ENCODE measurements at regions not wholly inside any gene's neighbourhood (a gene's known extent, or its start where the extent isn't known, plus 50 kb on each side); places are given as distances from the start of the nearest gene placed in this dataset.
"Not testable (repeated sequence)": the region's sequence is repeated elsewhere in the genome, so short reads cannot be mapped to it uniquely, and the experiment has no call there.

GRCh38 chrX:124771292-124771691 lies 424.9 kb downstream of the SH2D1A start:
- Histone ChIP-seq H3K9me3 (ENCODE audit: low read length) (no peaks in the 10 kb centered on the region), H3K9ac (ENCODE audit: low read length) (no peak overlapping the region), H3K4me2 (ENCODE audit: low read length) (no peak overlapping the region), H3K79me2 (ENCODE audit: insufficient read depth, low read length) (no peaks in the 10 kb centered on the region), H3K4me1 (ENCODE audit: insufficient read depth, low read length, severe bottlenecking) (no peaks in the 10 kb centered on the region), H3K27ac (ENCODE audit: low read depth, low read length, poor library complexity, severe bottlenecking) (no peak overlapping the region), H2AFZ (ENCODE audit: low read length) (no peak overlapping the region), H3K4me3 (ENCODE audit: low read depth, low read length, poor library complexity, severe bottlenecking) (no peak overlapping the region), H3K9me2 (ENCODE audit: low read depth, low read length) (no peaks in the 10 kb centered on the region), H3K36me3 (ENCODE audit: insufficient read depth, low read length) (no peaks in the 10 kb centered on the region), H4K20me1 (ENCODE audit: insufficient read depth, low read length) (no peaks in the 10 kb centered on the region), H3F3A (ENCODE audit: insufficient read depth, low read length) (no peaks in the 10 kb centered on the region), H3K27me3 (ENCODE audit: insufficient read depth, low read length) (no peaks in the 10 kb centered on the region)
- TF ChIP-seq CTCF (IDR thresholded peaks at IDR 0.05; ENCODE audit: low read length) (no peak), EZH2 (IDR thresholded peaks at IDR 0.05; ENCODE audit: borderline replicate concordance, low read length) (no peak)

GRCh38 chrX:124788253-124788652 lies 441.9 kb downstream of the SH2D1A start:
- H3K27ac ChIP-seq (ENCODE audit: low read depth, low read length, poor library complexity, severe bottlenecking); H4K20me1 ChIP-seq (ENCODE audit: insufficient read depth, low read length); H3K9me3 ChIP-seq (ENCODE audit: low read length); H3F3A ChIP-seq (ENCODE audit: insufficient read depth, low read length); H3K9me2 ChIP-seq (ENCODE audit: low read depth, low read length); H3K27me3 ChIP-seq (ENCODE audit: insufficient read depth, low read length); H3K36me3 ChIP-seq (ENCODE audit: insufficient read depth, low read length); H3K4me2 ChIP-seq (ENCODE audit: low read length); H3K9ac ChIP-seq (ENCODE audit: low read length); H3K4me3 ChIP-seq (ENCODE audit: low read depth, low read length, poor library complexity, severe bottlenecking); H3K4me1 ChIP-seq (ENCODE audit: insufficient read depth, low read length, severe bottlenecking); H2AFZ ChIP-seq (ENCODE audit: low read length); H3K79me2 ChIP-seq (ENCODE audit: insufficient read depth, low read length): not testable (repeated sequence)

GRCh38 chrX:124789874-124790273 lies 443.5 kb downstream of the SH2D1A start:
- H3K4me3 ChIP-seq (ENCODE audit: low read depth, low read length, poor library complexity, severe bottlenecking), result not testable (repeated sequence)

GRCh38 chrX:124791492-124792095 lies 445.2 kb downstream of the SH2D1A start:
- no peaks in the 10 kb centered on the region for H3K9me3 ChIP-seq (ENCODE audit: low read length)
- H3K36me3 ChIP-seq (ENCODE audit: insufficient read depth, low read length), result no peaks in the 10 kb centered on the region
- no peak overlapping the region for H3K9ac ChIP-seq (ENCODE audit: low read length)
- TF ChIP-seq EZH2 (IDR thresholded peaks at IDR 0.05; ENCODE audit: borderline replicate concordance, low read length) (no peak), CTCF (IDR thresholded peaks at IDR 0.05; ENCODE audit: low read length) (no peak)
- no peak overlapping the region for H3K27ac ChIP-seq (ENCODE audit: low read depth, low read length, poor library complexity, severe bottlenecking)
- H2AFZ ChIP-seq (ENCODE audit: low read length), result no peak overlapping the region
- H3K9me2 ChIP-seq (ENCODE audit: low read depth, low read length), result no peaks in the 10 kb centered on the region
- H3K4me1 ChIP-seq (ENCODE audit: insufficient read depth, low read length, severe bottlenecking), result no peaks in the 10 kb centered on the region
- no peaks in the 10 kb centered on the region for H4K20me1 ChIP-seq (ENCODE audit: insufficient read depth, low read length)
- H3K4me2 ChIP-seq (ENCODE audit: low read length), result no peak overlapping the region
- H3K27me3 ChIP-seq (ENCODE audit: insufficient read depth, low read length), result no peaks in the 10 kb centered on the region
- H3K4me3 ChIP-seq (ENCODE audit: low read depth, low read length, poor library complexity, severe bottlenecking), result no peak overlapping the region
- no peaks in the 10 kb centered on the region for H3F3A ChIP-seq (ENCODE audit: insufficient read depth, low read length)
- H3K79me2 ChIP-seq (ENCODE audit: insufficient read depth, low read length), result no peaks in the 10 kb centered on the region

More at GRCh38 chrX:124789874-124790273, 443.5 kb downstream of the SH2D1A start:
- not testable (repeated sequence) for H3K9me3 ChIP-seq (ENCODE audit: low read length); H2AFZ ChIP-seq (ENCODE audit: low read length); H3K9ac ChIP-seq (ENCODE audit: low read length); H3K36me3 ChIP-seq (ENCODE audit: insufficient read depth, low read length); H3K79me2 ChIP-seq (ENCODE audit: insufficient read depth, low read length); H3K4me1 ChIP-seq (ENCODE audit: insufficient read depth, low read length, severe bottlenecking); H3K9me2 ChIP-seq (ENCODE audit: low read depth, low read length); H3K27ac ChIP-seq (ENCODE audit: low read depth, low read length, poor library complexity, severe bottlenecking); H3K4me2 ChIP-seq (ENCODE audit: low read length); H4K20me1 ChIP-seq (ENCODE audit: insufficient read depth, low read length); H3K27me3 ChIP-seq (ENCODE audit: insufficient read depth, low read length); H3F3A ChIP-seq (ENCODE audit: insufficient read depth, low read length)
